SJCRH30 (cell line): ENCODE measurements at regions not wholly inside any gene's neighbourhood (a gene's known extent, or its start where the extent isn't known, plus 50 kb on each side); places are given as distances from the start of the nearest gene placed in this dataset.

Experiments used
- DNase-seq, 2 experiments: peaks; one replicate each; pipeline ENCODE4 v3.0.0-alpha.2; 2015 to 2020
- H3K27ac ChIP-seq: fragments of 250-450 bp; sonication (Bioruptor Pico); 2 replicates; pipeline ENCODE4 v1.5.1; 2020; ENCODE audit warnings: mild to moderate bottlenecking, moderate library complexity
- H3K27me3 ChIP-seq: fragments of 250-450 bp; sonication (Bioruptor Pico); 2 replicates; pipeline ENCODE4 v1.5.1; 2020; ENCODE audit warnings: mild to moderate bottlenecking, moderate library complexity
- H3K36me3 ChIP-seq: fragments of 250-450 bp; sonication (Bioruptor Pico); 2 replicates; pipeline ENCODE4 v1.5.1; 2020; ENCODE audit warnings: mild to moderate bottlenecking, moderate library complexity
- H3K4me1 ChIP-seq: fragments of 250-450 bp; sonication (Bioruptor Pico); 2 replicates; pipeline ENCODE4 v1.5.1; 2020; ENCODE audit warnings: mild to moderate bottlenecking, moderate library complexity
- H3K4me3 ChIP-seq: fragments of 250-450 bp; sonication (Bioruptor Pico); 2 replicates; pipeline ENCODE4 v1.5.1; 2020; ENCODE audit warnings: mild to moderate bottlenecking, moderate library complexity
- H3K9me3 ChIP-seq: fragments of 250-450 bp; sonication (Bioruptor Pico); replicated peaks from 2 replicates; pipeline ENCODE4 v1.5.1; 2020; ENCODE audit warnings: mild to moderate bottlenecking, moderate library complexity

DNA sequence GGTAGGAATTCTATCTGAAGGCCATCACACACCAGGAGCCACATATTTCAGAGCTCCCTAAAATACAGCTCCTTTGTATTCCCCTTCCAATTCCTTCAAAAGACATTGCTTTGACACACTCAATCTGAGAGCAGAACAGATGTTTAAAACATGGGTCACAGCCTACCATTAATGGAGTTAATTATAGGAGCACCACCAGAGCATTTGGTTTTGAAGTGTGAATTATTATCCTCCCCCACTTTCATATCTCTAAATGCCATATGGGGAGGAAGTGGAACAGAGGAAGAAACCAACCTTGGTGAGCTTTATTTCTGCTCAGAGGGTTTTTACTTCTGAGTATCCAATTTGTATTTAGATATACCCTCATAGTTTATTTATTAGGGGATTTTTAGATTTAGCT, 50.7 kb upstream of the TNFRSF21 start:
- no peaks in the 10 kb centered on the region for H3K27me3 ChIP-seq
- H3K4me3 ChIP-seq: no peak overlapping the region
- H3K9me3 ChIP-seq: no peaks in the 10 kb centered on the region
- no peak for DNase-seq
- no peaks in the 10 kb centered on the region for H3K4me1 ChIP-seq
- no peaks in the 10 kb centered on the region for H3K36me3 ChIP-seq
- no peak overlapping the region for H3K27ac ChIP-seq

- Histone ChIP-seq H3K4me1 (no peaks in the 10 kb centered on the region), H3K27ac (no peak overlapping the region), H3K9me3 (no peaks in the 10 kb centered on the region), H3K27me3 (no peaks in the 10 kb centered on the region), H3K4me3 (no peak overlapping the region), H3K36me3 (no peaks in the 10 kb centered on the region)
- no peak for DNase-seq
These were observed 53.3 kb upstream of the TNFRSF21 start for GRCh38 chr6:47362857-47363461.

DNA sequence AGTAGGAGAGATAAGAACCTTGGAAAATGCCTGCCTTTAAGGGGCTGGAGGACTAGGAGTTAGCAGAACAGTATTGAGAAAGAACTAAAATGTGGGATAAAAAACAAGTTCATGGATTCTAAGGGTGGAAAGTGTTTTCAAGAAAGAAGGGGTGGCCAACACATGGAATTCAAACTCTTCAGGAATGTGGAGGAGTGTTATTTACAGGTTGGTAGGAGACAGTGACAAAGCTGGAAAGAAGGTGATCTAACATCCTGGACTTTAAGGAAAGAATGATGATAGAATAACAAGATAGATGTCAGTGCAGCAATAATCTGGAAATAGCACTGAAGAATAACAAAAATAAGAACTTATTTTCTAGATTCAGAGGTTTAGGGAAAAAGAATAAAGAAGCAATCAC, 54.0 kb upstream of the TNFRSF21 start:
- H3K4me3 ChIP-seq: no peak overlapping the region
- no peak for DNase-seq
- no peaks in the 10 kb centered on the region for H3K4me1 ChIP-seq
- H3K27ac ChIP-seq: no peak overlapping the region
- H3K27me3 ChIP-seq: no peaks in the 10 kb centered on the region
- H3K36me3 ChIP-seq: no peaks in the 10 kb centered on the region
- H3K9me3 ChIP-seq: no peaks in the 10 kb centered on the region

- H3K27ac ChIP-seq: no peak overlapping the region
- no peaks in the 10 kb centered on the region for H3K27me3 ChIP-seq
- no peaks in the 10 kb centered on the region for H3K4me1 ChIP-seq
- no peak for DNase-seq
- no peaks in the 10 kb centered on the region for H3K36me3 ChIP-seq
- H3K4me3 ChIP-seq: no peak overlapping the region
- no peaks in the 10 kb centered on the region for H3K9me3 ChIP-seq
These were observed 56.7 kb upstream of the TNFRSF21 start for GRCh38 chr6:47366335-47366890.

DNA sequence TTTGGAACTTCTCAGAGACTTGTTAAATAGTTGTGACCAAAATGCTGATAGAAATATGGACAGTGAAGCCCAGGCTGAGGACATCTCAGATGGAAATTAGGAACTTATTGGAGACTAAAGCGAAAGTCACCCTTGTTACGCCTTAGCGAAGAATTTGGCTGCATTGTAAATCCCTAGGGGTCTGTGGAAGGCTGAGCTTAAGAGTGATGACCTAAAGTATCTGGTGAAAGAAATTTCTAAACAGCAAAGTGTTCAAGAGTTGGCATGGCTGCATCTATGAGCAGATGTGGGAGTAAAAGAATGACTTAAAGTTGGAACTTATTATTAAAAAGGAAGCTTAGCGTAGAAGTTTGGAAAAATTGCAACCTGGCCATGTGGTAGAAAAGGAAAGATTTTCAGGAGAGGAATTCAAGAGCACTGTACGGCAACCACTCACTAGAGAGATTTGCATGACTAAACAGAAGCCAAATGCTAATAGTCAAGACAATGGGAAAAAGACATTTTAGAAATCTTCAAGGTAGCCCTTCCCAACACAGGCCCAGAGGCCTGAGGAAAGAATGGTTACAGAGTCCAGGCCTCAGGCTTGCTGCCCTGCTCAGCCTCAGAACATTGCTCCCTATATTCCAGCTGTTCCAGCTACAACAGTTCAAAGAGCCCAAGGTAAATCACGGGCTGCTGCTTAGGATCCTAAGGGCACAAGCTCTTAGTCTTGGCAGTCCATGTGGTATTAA, 61.6 kb upstream of the TNFRSF21 start:
- Histone ChIP-seq H3K9me3 (no peaks in the 10 kb centered on the region), H3K36me3 (no peaks in the 10 kb centered on the region), H3K27me3 (no peaks in the 10 kb centered on the region), H3K27ac (no peak overlapping the region), H3K4me3 (no peak overlapping the region), H3K4me1 (no peaks in the 10 kb centered on the region)
- DNase-seq: no peak

- Histone ChIP-seq H3K4me3 (no peak overlapping the region), H3K27me3 (no peaks in the 10 kb centered on the region), H3K36me3 (no peaks in the 10 kb centered on the region), H3K4me1 (no peaks in the 10 kb centered on the region), H3K9me3 (no peaks in the 10 kb centered on the region), H3K27ac (no peak overlapping the region)
- no peak for DNase-seq
These were observed 62.2 kb upstream of the TNFRSF21 start for GRCh38 chr6:47371870-47372255.

DNA sequence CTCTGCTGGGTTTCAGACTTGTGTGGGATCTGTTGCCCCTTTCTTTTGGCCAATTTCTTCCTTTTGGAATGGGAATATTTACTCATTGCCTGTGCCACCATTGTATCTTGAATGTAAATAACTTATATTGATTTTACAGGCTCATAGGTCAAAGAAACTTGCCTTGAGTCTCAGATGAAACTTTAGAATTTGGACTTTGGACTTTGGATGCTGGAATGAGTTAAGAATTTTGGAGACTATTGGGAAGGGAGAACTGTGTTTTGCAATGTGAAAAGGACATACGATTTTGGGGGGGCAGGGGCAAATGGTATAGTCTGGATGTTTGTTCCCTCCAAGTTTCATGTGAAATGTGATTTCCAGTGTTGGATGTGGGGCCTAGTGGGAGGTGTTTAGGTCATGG, 62.6 kb upstream of the TNFRSF21 start:
- H3K4me3 ChIP-seq: no peak overlapping the region
- no peaks in the 10 kb centered on the region for H3K4me1 ChIP-seq
- H3K27me3 ChIP-seq: no peaks in the 10 kb centered on the region
- no peaks in the 10 kb centered on the region for H3K9me3 ChIP-seq
- no peaks in the 10 kb centered on the region for H3K36me3 ChIP-seq
- no peak for DNase-seq
- H3K27ac ChIP-seq: no peak overlapping the region

DNA sequence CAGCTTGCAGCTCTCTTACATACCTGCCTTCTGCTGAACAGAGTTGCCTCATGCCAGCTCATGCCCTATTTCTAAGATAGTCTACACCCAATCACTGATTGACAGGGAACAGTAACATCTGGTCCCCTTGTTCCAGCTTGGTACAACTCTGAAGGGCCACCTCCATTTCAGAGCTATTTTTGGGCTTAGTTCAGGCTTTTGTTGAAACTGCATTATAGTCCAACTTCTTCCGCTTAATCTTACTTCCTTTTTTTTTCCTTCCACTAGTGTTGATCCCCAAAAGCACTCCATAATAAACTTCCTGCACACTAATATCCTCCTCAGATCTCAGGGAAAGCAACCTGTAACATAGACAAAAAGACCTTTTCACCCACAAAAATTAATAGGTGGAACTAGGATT, 65.7 kb upstream of the TNFRSF21 start:
- no peaks in the 10 kb centered on the region for H3K9me3 ChIP-seq
- H3K27ac ChIP-seq: no peak overlapping the region
- no peaks in the 10 kb centered on the region for H3K4me1 ChIP-seq
- no peaks in the 10 kb centered on the region for H3K36me3 ChIP-seq
- no peak overlapping the region for H3K4me3 ChIP-seq
- no peak for DNase-seq
- no peaks in the 10 kb centered on the region for H3K27me3 ChIP-seq

GRCh38 chr6:47376930-47377329, 67.2 kb upstream of the TNFRSF21 start:
- no peak overlapping the region for H3K4me3 ChIP-seq
- no peaks in the 10 kb centered on the region for H3K9me3 ChIP-seq
- no peak overlapping the region for H3K27ac ChIP-seq
- no peaks in the 10 kb centered on the region for H3K4me1 ChIP-seq
- H3K27me3 ChIP-seq: no peaks in the 10 kb centered on the region
- no peaks in the 10 kb centered on the region for H3K36me3 ChIP-seq
- no peak for DNase-seq

DNA sequence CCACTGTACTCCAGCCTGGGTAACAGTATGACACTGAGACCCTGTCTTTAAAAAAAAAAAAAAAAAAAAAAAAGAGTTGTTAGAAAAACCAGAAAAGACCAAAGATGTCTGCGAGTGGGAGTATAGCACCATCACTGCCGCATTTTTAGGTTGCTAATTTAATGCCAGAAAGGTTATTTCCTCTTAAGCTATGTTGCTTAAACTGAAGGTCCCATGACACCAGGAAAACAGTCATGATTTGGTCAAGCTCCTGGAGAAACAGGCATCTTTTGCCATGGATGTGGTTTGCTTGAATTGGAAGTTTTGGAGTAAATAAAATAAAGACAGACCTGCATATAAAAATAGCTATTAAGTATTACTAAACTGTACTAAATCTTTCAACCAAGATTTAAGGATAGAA, 68.3 kb upstream of the TNFRSF21 start:
- no peaks in the 10 kb centered on the region for H3K36me3 ChIP-seq
- H3K4me1 ChIP-seq: no peaks in the 10 kb centered on the region
- no peaks in the 10 kb centered on the region for H3K9me3 ChIP-seq
- H3K4me3 ChIP-seq: no peak overlapping the region
- H3K27ac ChIP-seq: no peak overlapping the region
- H3K27me3 ChIP-seq: no peaks in the 10 kb centered on the region
- no peak for DNase-seq

DNA sequence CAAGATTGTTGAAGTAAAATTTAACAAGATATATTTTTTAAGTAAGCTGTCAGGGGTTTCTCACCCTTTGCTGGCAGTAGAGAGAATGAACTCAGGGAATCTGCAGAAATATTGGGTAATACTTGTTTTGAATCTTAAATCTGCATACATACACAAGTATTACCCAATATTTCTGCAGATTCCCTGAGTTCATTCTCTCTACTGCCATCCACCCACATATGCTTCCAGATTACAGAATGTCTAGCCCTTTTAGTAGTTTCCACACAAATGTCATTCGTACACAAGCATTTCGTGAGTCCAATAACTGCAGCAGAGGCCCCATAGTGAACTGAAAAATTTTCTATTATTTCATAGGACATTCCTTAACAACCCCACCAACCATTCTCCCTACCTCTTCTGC, 69.6 kb upstream of the TNFRSF21 start:
- H3K36me3 ChIP-seq: no peaks in the 10 kb centered on the region
- no peaks in the 10 kb centered on the region for H3K27me3 ChIP-seq
- H3K4me3 ChIP-seq: no peak overlapping the region
- DNase-seq: no peak
- H3K4me1 ChIP-seq: no peaks in the 10 kb centered on the region
- no peak overlapping the region for H3K27ac ChIP-seq
- H3K9me3 ChIP-seq: no peaks in the 10 kb centered on the region

GRCh38 chr6:47380251-47380650, 70.5 kb upstream of the TNFRSF21 start:
- Histone ChIP-seq H3K27ac (no peak overlapping the region), H3K36me3 (no peaks in the 10 kb centered on the region), H3K9me3 (no peaks in the 10 kb centered on the region), H3K4me1 (no peaks in the 10 kb centered on the region), H3K27me3 (no peaks in the 10 kb centered on the region), H3K4me3 (no peak overlapping the region)
- DNase-seq: no peak

GRCh38 chr6:47381036-47381435, 71.3 kb upstream of the TNFRSF21 start:
- no peak for DNase-seq
- no peaks in the 10 kb centered on the region for H3K36me3 ChIP-seq
- no peaks in the 10 kb centered on the region for H3K4me1 ChIP-seq
- H3K9me3 ChIP-seq: no peaks in the 10 kb centered on the region
- no peaks in the 10 kb centered on the region for H3K27me3 ChIP-seq
- H3K4me3 ChIP-seq: no peak overlapping the region
- no peak overlapping the region for H3K27ac ChIP-seq

DNA sequence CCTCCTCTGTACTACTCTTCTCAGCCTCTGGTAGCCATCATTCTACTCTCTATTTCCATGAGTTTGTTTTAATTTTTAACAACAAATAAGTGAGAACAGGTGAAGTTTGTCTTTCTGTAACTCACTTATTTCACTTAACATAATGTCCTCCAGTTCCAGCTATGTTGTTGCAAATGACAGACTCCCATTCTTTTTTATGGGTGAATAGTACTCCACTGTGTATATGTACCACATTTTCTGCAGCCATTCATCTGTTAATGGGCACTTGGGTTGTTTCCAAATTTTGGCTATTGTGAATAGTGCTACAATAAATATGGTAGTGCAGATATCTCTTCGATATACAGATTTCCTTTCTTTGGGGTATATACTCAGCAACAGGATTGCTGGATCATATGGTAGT, 73.7 kb upstream of the TNFRSF21 start:
- H3K4me3 ChIP-seq: no peak overlapping the region
- H3K36me3 ChIP-seq: no peaks in the 10 kb centered on the region
- DNase-seq: no peak
- no peaks in the 10 kb centered on the region for H3K27me3 ChIP-seq
- H3K27ac ChIP-seq: no peak overlapping the region
- H3K9me3 ChIP-seq: no peaks in the 10 kb centered on the region
- H3K4me1 ChIP-seq: no peaks in the 10 kb centered on the region

GRCh38 chr6:47391675-47392074, 82.0 kb upstream of the TNFRSF21 start:
- DNase-seq: no peak
- Histone ChIP-seq H3K36me3 (no peaks in the 10 kb centered on the region), H3K4me3 (no peak overlapping the region), H3K9me3 (no peaks in the 10 kb centered on the region), H3K27ac (no peak overlapping the region), H3K4me1 (no peaks in the 10 kb centered on the region), H3K27me3 (no peaks in the 10 kb centered on the region)

GRCh38 chr6:47392251-47392650, 82.5 kb upstream of the TNFRSF21 start:
- DNase-seq: no peak
- no peak overlapping the region for H3K27ac ChIP-seq
- H3K36me3 ChIP-seq: no peaks in the 10 kb centered on the region
- H3K9me3 ChIP-seq: no peaks in the 10 kb centered on the region
- H3K4me1 ChIP-seq: no peaks in the 10 kb centered on the region
- no peaks in the 10 kb centered on the region for H3K27me3 ChIP-seq
- no peak overlapping the region for H3K4me3 ChIP-seq
